Progenitor cell of endocrine pancreas (in vitro differentiated cells): ENCODE measurements at regions not wholly inside any gene's neighbourhood (a gene's known extent, or its start where the extent isn't known, plus 50 kb on each side); places are given as distances from the start of the nearest gene placed in this dataset.

ENCODE experiments used
- DNase-seq: peaks from one replicate; pipeline ENCODE4 v3.0.0; 2021; ENCODE audit warnings: low spot score; ENCODE audit not compliant: unreplicated experiment
- H3K27ac Mint-ChIP-seq: 2 replicates; pipeline ENCODE4 v1.8.0; 2021; ENCODE audit warnings: mild to moderate bottlenecking, moderate library complexity, mixed read lengths
- H3K27me3 Mint-ChIP-seq: 2 replicates; pipeline ENCODE4 v1.8.0; 2021; ENCODE audit warnings: mixed read lengths
- H3K36me3 Mint-ChIP-seq: 2 replicates; pipeline ENCODE4 v1.8.0; 2022; ENCODE audit warnings: mixed read lengths; ENCODE audit not compliant: insufficient read depth
- H3K4me1 Mint-ChIP-seq: 2 replicates; pipeline ENCODE4 v1.8.0; 2021; ENCODE audit warnings: low read depth, mixed read lengths
- H3K4me3 Mint-ChIP-seq: 2 replicates; pipeline ENCODE4 v1.8.0; 2021; ENCODE audit warnings: low read depth, mild to moderate bottlenecking, moderate library complexity, mixed read lengths
- H3K9me3 Mint-ChIP-seq: 2 replicates; pipeline ENCODE4 v1.8.0; 2021; ENCODE audit warnings: low read depth, mixed read lengths
- CTCF ChIP-seq: fragments of 200-600 bp; sonication (generic); IDR thresholded peaks from one replicate; pipeline ENCODE4 v1.5.0; 2021; ENCODE audit warnings: antibody characterized with exemption, mild to moderate bottlenecking; ENCODE audit not compliant: unreplicated experiment

- no peaks in the 10 kb centered on the region for H3K9me3 Mint-ChIP-seq
- H3K4me1 Mint-ChIP-seq: no peaks in the 10 kb centered on the region
- no peak for DNase-seq
- no peak for TF ChIP-seq CTCF
- H3K27me3 Mint-ChIP-seq: peaks cover 4% of the 10 kb centered on the region
- H3K4me3 Mint-ChIP-seq: no peak overlapping the region
- H3K27ac Mint-ChIP-seq: no peak overlapping the region
- H3K36me3 Mint-ChIP-seq: no peaks in the 10 kb centered on the region
Observed at GRCh38 chr3:135760581-135760980, 204.9 kb upstream of the PPP2R3A start.

- Mint-ChIP-seq H3K4me1 (no peaks in the 10 kb centered on the region), H3K27ac (no peak overlapping the region), H3K4me3 (no peak overlapping the region), H3K36me3 (no peaks in the 10 kb centered on the region), H3K27me3 (peaks cover 4% of the 10 kb centered on the region), H3K9me3 (no peaks in the 10 kb centered on the region)
- no peak for DNase-seq
- TF ChIP-seq CTCF: peak; percentile 40
Observed at GRCh38 chr3:135762188-135762856, 203.2 kb upstream of the PPP2R3A start.

GRCh38 chr3:135766115-135766514 lies 199.4 kb upstream of the PPP2R3A start:
- no peak for TF ChIP-seq CTCF
- Mint-ChIP-seq H3K27me3 (peaks cover 10% of the 10 kb centered on the region), H3K4me1 (no peaks in the 10 kb centered on the region), H3K27ac (no peak overlapping the region), H3K4me3 (no peak overlapping the region), H3K9me3 (no peaks in the 10 kb centered on the region), H3K36me3 (no peaks in the 10 kb centered on the region)
- no peak for DNase-seq

GRCh38 chr3:135771760-135772159 lies 193.8 kb upstream of the PPP2R3A start:
- DNase-seq: no peak
- no peaks in the 10 kb centered on the region for H3K36me3 Mint-ChIP-seq
- TF ChIP-seq CTCF: no peak
- H3K4me3 Mint-ChIP-seq: no peak overlapping the region
- peaks cover 10% of the 10 kb centered on the region for H3K27me3 Mint-ChIP-seq
- no peaks in the 10 kb centered on the region for H3K4me1 Mint-ChIP-seq
- no peak overlapping the region for H3K27ac Mint-ChIP-seq
- no peaks in the 10 kb centered on the region for H3K9me3 Mint-ChIP-seq

- DNase-seq: no peak
- Mint-ChIP-seq H3K27ac (no peak overlapping the region), H3K4me3 (no peak overlapping the region), H3K9me3 (no peaks in the 10 kb centered on the region), H3K36me3 (no peaks in the 10 kb centered on the region), H3K27me3 (no peaks in the 10 kb centered on the region), H3K4me1 (no peaks in the 10 kb centered on the region)
- no peak for TF ChIP-seq CTCF
Observed at GRCh38 chr3:135779024-135779423, 186.5 kb upstream of the PPP2R3A start.
